A549 (cell line): ENCODE measurements at regions not wholly inside any gene's neighbourhood (a gene's known extent, or its start where the extent isn't known, plus 50 kb on each side); places are given as distances from the start of the nearest gene placed in this dataset.

Experiments
- ATAC-seq, 2 experiments: fragments of 200-7000 bp in 1 of 2; fragments of >200 bp in 1 of 2; cut with Nextera tagmentation in 1 of 2; cut with Tn5 transposase in 1 of 2; 3 replicates each; pipeline versions ENCODE4 v1.8.0 to v1.9.1; 2018 to 2020; ENCODE audit warnings: mild to moderate bottlenecking in 1 of 2, moderate library complexity in 1 of 2
- CTCF ChIA-PET: fragments of 300-600 bp; sonication (Branson Sonifier 250); formaldehyde crosslinking; extraction: SDS; loops from one replicate; lab custom pipeline; 2021; ENCODE audit warnings: antibody characterized with exemption, inconsistent platforms; lab: Yijun Ruan, JAX
- POLR2A ChIA-PET: fragments of 350-600 bp; formaldehyde crosslinking; extraction: SDS; loops from one replicate; lab custom pipeline; 2021; ENCODE audit warnings: antibody characterized with exemption, inconsistent platforms; lab: Yijun Ruan, JAX
- DNase-seq, 2 experiments: peaks; one replicate each; pipeline versions ENCODE4 v3.0.0 to v3.0.0-alpha.2; 2011 to 2016; ENCODE audit warnings: low read depth in 1 of 2, low spot score in 1 of 2
- FAIRE-seq: peaks from 2 replicates; lab custom pipeline; 2011; peaks lifted over from hg19 to GRCh38; lab: Jason Lieb, UNC
- H3K27ac ChIP-seq, 2 experiments: fragments of >200 bp; sonication (Bioruptor Twin); formaldehyde crosslinking; 3 replicates each; pipeline ENCODE4 v1.5.1; 2016 to 2017
- H3K4me1 ChIP-seq: fragments of >200 bp; sonication (Bioruptor Twin); formaldehyde crosslinking; 3 replicates; pipeline ENCODE4 v1.6.1; 2016
- H3K4me2 ChIP-seq: fragments of >200 bp; sonication (Bioruptor Twin); formaldehyde crosslinking; 3 replicates; pipeline ENCODE4 v1.6.1; 2016
- H3K4me3 ChIP-seq: fragments of >200 bp; sonication (Bioruptor Twin); formaldehyde crosslinking; 3 replicates; pipeline ENCODE4 v1.5.1; 2016
- H3K9me3 ChIP-seq: fragments of >200 bp; sonication (Bioruptor Twin); formaldehyde crosslinking; 3 replicates; pipeline ENCODE4 v1.6.1; 2016
- CBX2 ChIP-seq: fragments of 200-600 bp; sonication (generic); IDR thresholded peaks from 2 replicates; pipeline ENCODE4 v1.6.1; 2016; ENCODE audit warnings: low read depth, mild to moderate bottlenecking, borderline replicate concordance
- CHD4 ChIP-seq: fragments of 200-600 bp; sonication (generic); IDR thresholded peaks from 2 replicates; pipeline ENCODE4 v1.6.1; 2016; ENCODE audit warnings: antibody characterized with exemption, mild to moderate bottlenecking, borderline replicate concordance
- ELK1 ChIP-seq: fragments of 150-350 bp; IDR thresholded peaks from 2 replicates; pipeline ENCODE4 v1.6.1; 2014; ENCODE audit warnings: low read depth, mild to moderate bottlenecking, low read length
- EP300 ChIP-seq, 2 experiments: fragments of >200 bp; sonication (Bioruptor Twin); formaldehyde crosslinking; IDR thresholded peaks; 2 replicates in 1 of 2; 3 replicates in 1 of 2; pipeline ENCODE4 v1.6.1; 2016 to 2017
- FOSB ChIP-seq: fragments of 250-450 bp; sonication (Bioruptor Pico); IDR thresholded peaks from 2 replicates; pipeline ENCODE4 v1.5.0; 2020; ENCODE audit warnings: mild to moderate bottlenecking, moderate library complexity
- FOSL2 ChIP-seq, 2 experiments: fragments of 450-650 bp in 1 of 2; fragments of >200 bp in 1 of 2; sonication (Bioruptor Twin) in 1 of 2; formaldehyde crosslinking; IDR thresholded peaks; 2 replicates each; pipeline versions ENCODE4 v1.5.0 to v1.6.1; 2016 to 2020; ENCODE audit warnings: mild to moderate bottlenecking in 1 of 2, moderate library complexity in 1 of 2
- HDAC2 ChIP-seq: fragments of 200-600 bp; sonication (generic); IDR thresholded peaks from 2 replicates; pipeline ENCODE4 v1.6.1; 2016
- HMGXB4 ChIP-seq: fragments of 250-450 bp; sonication (Bioruptor Pico); IDR thresholded peaks from 2 replicates; pipeline ENCODE4 v1.5.0; 2021; ENCODE audit warnings: mild to moderate bottlenecking, moderate library complexity, borderline replicate concordance
- HOXA7 ChIP-seq: fragments of 250-450 bp; sonication (Bioruptor Pico); IDR thresholded peaks from 2 replicates; pipeline ENCODE4 v1.5.0; 2020; ENCODE audit warnings: mild to moderate bottlenecking, moderate library complexity
- KDM1A ChIP-seq: fragments of 200-600 bp; sonication (generic); IDR thresholded peaks from 2 replicates; pipeline ENCODE4 v1.6.1; 2016; ENCODE audit warnings: low read depth, mild to moderate bottlenecking
- MAZ ChIP-seq: fragments of 150-350 bp; IDR thresholded peaks from 2 replicates; pipeline ENCODE4 v1.6.1; 2014; ENCODE audit warnings: antibody characterized with exemption, low read depth, low read length, borderline replicate concordance
- NFE2L2 ChIP-seq: fragments of 150-350 bp; conservative IDR thresholded peaks from 2 replicates; pipeline ENCODE4 v1.6.1; 2014; ENCODE audit warnings: low read length
- NR3C1 ChIP-seq: fragments of >200 bp; sonication (Bioruptor Twin); formaldehyde crosslinking; IDR thresholded peaks from 3 replicates; pipeline ENCODE4 v1.6.1; 2017
- POLR2AphosphoS2 ChIP-seq: conservative IDR thresholded peaks from 2 replicates; pipeline ENCODE4 v1.6.1; 2012; ENCODE audit warnings: low read length, improper control_type of control experiment, inconsistent platforms
- RARB ChIP-seq: fragments of 250-450 bp; sonication (Bioruptor Pico); IDR thresholded peaks from 2 replicates; pipeline ENCODE4 v1.8.0; 2021; ENCODE audit warnings: mild to moderate bottlenecking, moderate library complexity
- RCOR1 ChIP-seq: fragments of 150-350 bp; IDR thresholded peaks from 2 replicates; pipeline ENCODE4 v1.6.1; 2014; ENCODE audit warnings: antibody characterized with exemption, low read length, low read depth
- RNF2 ChIP-seq: fragments of 200-600 bp; sonication (generic); IDR thresholded peaks from 2 replicates; pipeline ENCODE4 v1.6.1; 2016; ENCODE audit warnings: low read depth, mild to moderate bottlenecking, antibody characterized with exemption, moderate library complexity, borderline replicate concordance
- TP53 ChIP-seq: fragments of 250-450 bp; sonication (Bioruptor Pico); IDR thresholded peaks from 2 replicates; pipeline ENCODE4 v1.5.0; 2021; ENCODE audit warnings: mild to moderate bottlenecking, moderate library complexity
- WGBS: methylation state at CpG from one replicate; pipeline ENCODE4 v1.1.6; 2017; ENCODE audit errors: missing lambda C conversion rate; 5-methylcytosine and 5-hydroxymethylcytosine counted together

- POLR2A ChIA-PET = no interaction called here
- 0 out of 3 replicates have a peak, but pooled peaks cover under 1% of the 10 kb centered on the region for H3K9me3 ChIP-seq
- FAIRE-seq = no peak
Observed at GRCh38 chr13:73590795-73591194, 532.0 kb downstream of the KLF5 start.

GRCh38 chr13:73585236-73585635 is 526.4 kb downstream of the KLF5 start:
- ATAC-seq = no peak
- Histone ChIP-seq H3K9me3 (0 out of 3 replicates have a peak, but pooled peaks cover 3% of the 10 kb centered on the region), H3K4me2 (no peak overlapping the region), H3K4me1 (no peaks in the 10 kb centered on the region), H3K27ac (no peak overlapping the region), H3K4me3 (no peak overlapping the region)
- CTCF ChIA-PET = interaction anchor here (0.8 kb wide), 2 partner anchors 26 to 661 kb away, joined by 3 read pairs; no protein-coding TSS in a partner anchor
- POLR2A ChIA-PET = no interaction called here
- WGBS = 79% methylated on average over 2 of the region's 2 CpGs
- no peak for FAIRE-seq
- DNase-seq = no peak
- TF ChIP-seq ELK1 (no peak), EP300 (IDR thresholded peaks at IDR 0.05) (no peak)

More at GRCh38 chr13:73590795-73591194, 532.0 kb downstream of the KLF5 start:
- no peak for DNase-seq
- CTCF ChIA-PET = no interaction called here
- no peaks in the 10 kb centered on the region for H3K4me1 ChIP-seq
- no peak for TF ChIP-seq TP53 (CRISPR knock-in tag)
- TF ChIP-seq CBX2 = no peak
- TF ChIP-seq HOXA7 (CRISPR knock-in tag) = no peak
- no peak for TF ChIP-seq HMGXB4 (CRISPR knock-in tag)
- no peak for TF ChIP-seq MAZ
- TF ChIP-seq FOSL2 (IDR thresholded peaks at IDR 0.05) = no peak
- no peak for TF ChIP-seq FOSL2 (CRISPR knock-in tag; IDR thresholded peaks at IDR 0.05)
- no peak for TF ChIP-seq FOSB
- TF ChIP-seq KDM1A = no peak
- no peak for TF ChIP-seq ELK1
- no peak overlapping the region for H3K4me3 ChIP-seq
- ATAC-seq = no peak
- no peak overlapping the region for H3K27ac ChIP-seq
- no peak overlapping the region for H3K4me2 ChIP-seq

GRCh38 chr13:73583331-73583730 is 524.5 kb downstream of the KLF5 start:
- WGBS = 77% methylated on average over 3 of the region's 3 CpGs
- H3K27ac ChIP-seq = no peak overlapping the region
- H3K4me1 ChIP-seq = no peaks in the 10 kb centered on the region
- ATAC-seq = no peak
- H3K4me2 ChIP-seq = no peak overlapping the region
- ChIA-PET CTCF (no interaction called here), POLR2A (no interaction called here)
- no peak for DNase-seq
- no peak for FAIRE-seq
- TF ChIP-seq ELK1 = no peak
- no peak for TF ChIP-seq POLR2AphosphoS2
- no peak for TF ChIP-seq RARB
- TF ChIP-seq NR3C1 = no peak
- no peak for TF ChIP-seq NFE2L2
- no peak for TF ChIP-seq CHD4
- TF ChIP-seq RNF2 = no peak
- TF ChIP-seq FOSB = no peak
- no peak for TF ChIP-seq FOSL2 (IDR thresholded peaks at IDR 0.05)
- no peak for TF ChIP-seq FOSL2 (CRISPR knock-in tag; IDR thresholded peaks at IDR 0.05)
- TF ChIP-seq HDAC2 = no peak
- no peak for TF ChIP-seq RCOR1
- H3K4me3 ChIP-seq = no peak overlapping the region
- H3K9me3 ChIP-seq = 0 out of 3 replicates have a peak, but pooled peaks cover 3% of the 10 kb centered on the region
